ENCODE measurements at regions not wholly inside any gene's neighbourhood (a gene's known extent, or its start where the extent isn't known, plus 50 kb on each side); places are given as distances from the start of the nearest gene placed in this dataset.
"Not testable (repeated sequence)": the region's sequence is repeated elsewhere in the genome, so short reads cannot be mapped to it uniquely, and the experiment has no call there.

DNA sequence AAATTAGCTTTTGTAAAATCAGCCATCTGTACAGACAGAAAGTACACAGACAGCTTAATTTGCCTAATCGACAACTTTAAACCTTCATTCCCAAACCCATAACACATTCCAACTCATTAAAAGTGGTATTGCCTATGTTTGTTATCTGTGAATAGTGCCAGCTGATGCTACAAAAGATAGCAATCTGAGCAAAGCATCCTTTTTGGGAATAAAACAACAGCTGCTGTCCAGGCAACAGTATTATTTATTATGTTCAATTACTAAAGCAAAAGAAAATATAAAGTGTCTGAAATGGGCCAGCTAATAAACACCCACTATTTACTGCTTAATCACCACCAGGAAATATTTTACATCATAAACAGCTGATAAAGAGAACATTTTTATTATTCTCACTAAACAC lies 134.8 kb upstream of the ABI3BP start:
- H3K36me3 ChIP-seq = no peaks in the 10 kb centered on the region
- no peak for DNase-seq (ENCODE audit: low read depth in 1 of 2, low spot score in 2 of 2)
- H3K4me3 ChIP-seq = no peak overlapping the region
- no peaks in the 10 kb centered on the region for H3K9me3 ChIP-seq (replicated peaks)
- H3K27ac ChIP-seq = no peak overlapping the region
- no peaks in the 10 kb centered on the region for H3K4me1 ChIP-seq (replicated peaks)
- no peaks in the 10 kb centered on the region; the same call in 1 of the 2 replicates for H3K27me3 ChIP-seq (replicated peaks)

DNA sequence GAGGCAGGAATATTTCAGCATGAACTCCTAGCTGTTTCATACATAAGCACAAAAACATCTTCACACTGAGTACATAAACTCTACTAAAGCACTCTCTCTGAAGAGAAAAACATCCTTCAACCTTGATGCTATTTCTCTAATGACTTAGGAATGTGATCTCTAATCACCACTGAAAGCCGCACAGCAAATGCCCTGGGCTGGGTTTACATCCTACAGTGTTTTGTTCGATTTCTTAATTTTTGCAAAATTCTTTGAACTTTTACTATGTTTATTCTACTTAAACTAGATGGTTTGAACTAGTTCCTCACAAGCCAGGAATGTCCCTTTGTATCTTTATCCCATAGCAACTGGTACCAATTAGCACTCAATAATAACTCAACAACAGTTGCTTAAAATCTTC lies 130.9 kb upstream of the ABI3BP start:
- Histone ChIP-seq H3K4me3 (no peak overlapping the region), H3K4me1 (replicated peaks) (no peaks in the 10 kb centered on the region), H3K27me3 (replicated peaks) (no peaks in the 10 kb centered on the region; the same call in 1 of the 2 replicates), H3K27ac (no peak overlapping the region), H3K36me3 (no peaks in the 10 kb centered on the region), H3K9me3 (replicated peaks) (no peaks in the 10 kb centered on the region)
- DNase-seq (ENCODE audit: low read depth in 1 of 2, low spot score in 2 of 2) = no peak

DNA sequence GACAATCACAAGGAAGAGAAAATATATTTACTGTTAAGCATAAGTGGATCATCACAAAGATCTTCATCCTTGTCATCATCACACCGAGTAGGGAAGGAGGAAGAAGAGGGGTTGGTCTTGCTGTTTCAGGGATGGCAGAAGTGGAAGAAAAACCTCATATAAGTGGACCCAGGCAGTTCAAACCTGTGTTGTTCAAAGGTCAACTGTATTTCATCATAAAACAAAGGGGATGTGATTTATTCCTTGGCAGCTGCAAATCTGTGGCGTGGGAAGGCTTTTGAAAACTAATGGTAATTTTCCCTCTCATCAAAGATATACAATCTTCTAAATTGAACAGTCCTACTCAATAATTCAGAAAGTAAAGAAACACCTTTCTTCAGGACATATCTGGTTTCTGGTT lies 129.9 kb upstream of the ABI3BP start:
- no peaks in the 10 kb centered on the region for H3K36me3 ChIP-seq
- no peak for DNase-seq (ENCODE audit: low read depth in 1 of 2, low spot score in 2 of 2)
- no peaks in the 10 kb centered on the region; the same call in 1 of the 2 replicates for H3K27me3 ChIP-seq (replicated peaks)
- no peaks in the 10 kb centered on the region for H3K4me1 ChIP-seq (replicated peaks)
- H3K9me3 ChIP-seq (replicated peaks) = no peaks in the 10 kb centered on the region
- no peak overlapping the region for H3K4me3 ChIP-seq
- H3K27ac ChIP-seq = no peak overlapping the region

DNA sequence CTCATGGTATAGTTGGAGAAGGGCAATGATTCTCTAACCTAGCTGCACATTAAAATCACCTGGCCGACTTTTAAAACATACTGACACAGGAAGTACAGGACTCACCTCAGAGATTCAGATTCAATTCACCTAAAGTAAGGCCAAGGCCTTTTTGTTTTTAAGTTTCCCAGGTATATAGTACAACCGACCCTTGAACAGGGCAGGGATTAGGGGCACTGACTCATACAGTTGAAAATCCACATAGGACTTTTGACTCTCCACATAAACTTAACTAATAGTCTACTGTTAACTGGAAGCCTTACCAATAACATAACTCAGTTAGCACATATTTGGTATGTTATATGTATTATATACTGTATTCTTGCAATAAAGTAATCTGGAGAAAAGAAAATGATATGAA lies 129.5 kb upstream of the ABI3BP start:
- no peaks in the 10 kb centered on the region for H3K27me3 ChIP-seq (replicated peaks)
- H3K4me3 ChIP-seq = no peak overlapping the region
- no peaks in the 10 kb centered on the region for H3K4me1 ChIP-seq (replicated peaks)
- H3K9me3 ChIP-seq (replicated peaks) = no peaks in the 10 kb centered on the region
- no peaks in the 10 kb centered on the region for H3K36me3 ChIP-seq
- no peak overlapping the region for H3K27ac ChIP-seq
- DNase-seq (ENCODE audit: low read depth in 1 of 2, low spot score in 2 of 2) = no peak

DNA sequence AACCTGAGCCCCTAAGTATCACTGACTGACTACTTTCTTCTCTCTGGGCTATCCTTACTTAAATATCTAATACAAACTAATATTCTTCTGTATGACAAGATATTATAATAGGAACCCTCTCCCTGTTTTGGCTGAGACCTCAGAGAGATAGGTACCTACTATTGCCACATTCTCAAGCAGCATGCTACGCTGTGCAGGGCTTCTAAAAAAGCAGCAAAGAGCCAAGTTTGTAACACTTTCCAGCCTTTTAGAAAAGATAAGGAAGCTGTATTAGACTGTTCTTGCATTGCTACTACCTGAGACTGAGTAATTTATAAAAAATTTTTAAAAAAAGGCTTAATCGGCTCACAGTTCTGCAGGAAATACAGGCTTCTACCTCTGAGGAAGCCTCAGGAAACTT lies 126.8 kb upstream of the ABI3BP start:
- Histone ChIP-seq H3K9me3 (replicated peaks) (no peaks in the 10 kb centered on the region), H3K27me3 (replicated peaks) (no peaks in the 10 kb centered on the region), H3K4me1 (replicated peaks) (no peaks in the 10 kb centered on the region), H3K4me3 (no peak overlapping the region), H3K27ac (no peak overlapping the region), H3K36me3 (no peaks in the 10 kb centered on the region)
- DNase-seq (ENCODE audit: low read depth in 1 of 2, low spot score in 2 of 2) = no peak

DNA sequence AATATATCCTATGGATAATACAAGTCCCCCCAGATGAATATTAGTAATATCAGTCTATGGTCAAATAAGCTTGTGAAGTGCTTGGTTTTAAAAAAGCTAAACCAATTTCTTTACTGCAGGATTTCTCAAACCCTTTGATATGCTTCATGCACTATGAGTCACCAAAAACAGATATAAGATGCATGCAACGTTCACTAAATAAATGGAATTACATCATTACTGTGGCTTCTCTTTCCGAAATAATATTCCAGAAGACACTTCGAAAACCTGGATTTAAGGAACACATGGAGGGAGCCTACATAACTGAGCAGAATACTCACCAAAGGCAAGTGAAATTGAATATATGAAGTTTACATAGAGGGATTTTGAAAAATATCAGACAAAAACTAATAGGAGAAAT lies 126.3 kb upstream of the ABI3BP start:
- H3K36me3 ChIP-seq = no peaks in the 10 kb centered on the region
- no peaks in the 10 kb centered on the region for H3K27me3 ChIP-seq (replicated peaks)
- no peaks in the 10 kb centered on the region for H3K9me3 ChIP-seq (replicated peaks)
- H3K4me1 ChIP-seq (replicated peaks) = no peaks in the 10 kb centered on the region
- no peak overlapping the region for H3K4me3 ChIP-seq
- H3K27ac ChIP-seq = no peak overlapping the region
- DNase-seq (ENCODE audit: low read depth in 1 of 2, low spot score in 2 of 2) = no peak

DNA sequence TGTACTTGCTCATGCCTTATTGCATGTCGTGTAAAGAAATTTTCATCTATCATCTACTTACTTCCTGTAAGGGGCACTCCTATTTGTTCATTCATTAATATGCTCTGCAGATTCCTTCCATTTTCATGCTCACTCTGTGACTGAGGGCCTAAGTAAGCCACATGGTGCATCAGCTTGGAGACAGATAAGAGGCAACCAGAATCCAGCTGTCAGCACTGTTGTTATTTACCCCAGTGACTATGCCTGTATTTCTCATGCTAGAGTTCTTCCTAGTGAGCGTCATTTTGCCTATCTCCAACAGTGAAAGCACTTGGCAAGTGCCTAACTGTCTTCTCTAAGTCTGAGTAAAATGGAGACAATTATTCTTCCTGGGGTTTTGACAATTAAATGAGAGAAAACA lies 124.8 kb upstream of the ABI3BP start:
- Histone ChIP-seq H3K9me3 (replicated peaks) (no peaks in the 10 kb centered on the region), H3K36me3 (no peaks in the 10 kb centered on the region), H3K4me1 (replicated peaks) (no peaks in the 10 kb centered on the region), H3K4me3 (no peak overlapping the region), H3K27me3 (replicated peaks) (no peaks in the 10 kb centered on the region), H3K27ac (no peak overlapping the region)
- no peak for DNase-seq (ENCODE audit: low read depth in 1 of 2, low spot score in 2 of 2)

DNA sequence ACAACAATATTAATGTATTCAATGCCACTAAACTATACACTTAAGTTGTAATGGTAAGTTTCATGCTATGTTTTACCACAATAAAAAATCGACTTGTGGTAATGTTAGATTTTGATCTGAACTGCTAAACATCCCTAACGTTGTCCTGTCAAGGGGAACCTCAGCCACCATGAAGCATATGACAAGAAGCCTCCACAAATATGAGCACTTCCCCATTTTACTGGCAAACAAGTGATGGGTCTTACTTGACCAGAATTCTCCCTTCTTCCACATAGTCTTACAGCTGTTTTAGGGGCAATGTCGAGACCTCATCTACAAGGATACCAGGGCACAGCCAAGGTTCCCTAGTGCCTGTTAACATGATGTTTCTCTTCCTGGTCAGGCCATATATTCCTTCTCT lies 124.2 kb upstream of the ABI3BP start:
- Histone ChIP-seq H3K4me1 (replicated peaks) (no peaks in the 10 kb centered on the region), H3K27ac (no peak overlapping the region), H3K4me3 (no peak overlapping the region), H3K27me3 (replicated peaks) (no peaks in the 10 kb centered on the region), H3K9me3 (replicated peaks) (no peaks in the 10 kb centered on the region), H3K36me3 (no peaks in the 10 kb centered on the region)
- no peak for DNase-seq (ENCODE audit: low read depth in 1 of 2, low spot score in 2 of 2)

DNA sequence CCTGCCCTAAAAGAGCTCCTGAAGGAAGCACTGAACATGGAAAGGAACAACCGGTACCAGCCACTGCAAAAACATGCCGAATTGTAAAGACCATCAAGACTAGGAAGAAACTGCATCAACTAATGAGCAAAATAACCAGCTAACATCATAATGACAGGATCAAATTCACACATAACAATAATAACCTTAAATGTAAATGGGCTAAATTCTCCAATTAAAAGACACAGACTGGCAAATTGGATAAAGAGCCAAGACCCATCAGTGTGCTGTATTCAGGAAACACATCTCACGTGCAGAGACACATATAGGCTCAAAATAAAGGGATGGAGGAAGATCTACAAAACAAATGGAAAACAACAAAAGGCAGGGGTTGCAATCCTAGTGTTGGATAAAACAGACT lies 117.1 kb upstream of the ABI3BP start:
- H3K4me1 ChIP-seq (replicated peaks); H3K36me3 ChIP-seq; DNase-seq (ENCODE audit: low read depth in 1 of 2, low spot score in 2 of 2); H3K27me3 ChIP-seq (replicated peaks); H3K27ac ChIP-seq; H3K4me3 ChIP-seq; H3K9me3 ChIP-seq (replicated peaks): not testable (repeated sequence)

DNA sequence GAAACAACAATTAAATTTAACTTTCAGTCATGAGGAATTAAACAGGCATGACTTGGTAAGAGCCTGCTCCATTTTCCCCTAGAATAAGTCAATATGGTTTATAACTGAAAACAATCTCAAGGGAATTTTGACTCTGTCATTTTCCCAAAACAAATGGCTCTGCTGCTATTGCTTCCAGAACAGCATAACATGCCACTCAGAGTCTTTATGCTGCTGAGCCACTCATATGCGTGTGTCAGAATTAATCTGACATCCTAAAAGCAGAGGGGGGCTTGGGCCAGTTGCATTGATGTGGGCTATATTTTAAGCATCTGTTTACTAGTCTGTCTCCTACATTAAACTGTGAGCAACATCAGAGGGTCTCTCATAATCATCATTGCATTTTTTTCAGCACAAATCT lies 111.1 kb upstream of the ABI3BP start:
- Histone ChIP-seq H3K27ac (no peak overlapping the region), H3K9me3 (replicated peaks) (no peaks in the 10 kb centered on the region), H3K4me3 (no peak overlapping the region), H3K4me1 (replicated peaks) (no peaks in the 10 kb centered on the region), H3K27me3 (replicated peaks) (no peaks in the 10 kb centered on the region), H3K36me3 (no peaks in the 10 kb centered on the region)
- DNase-seq (ENCODE audit: low read depth in 1 of 2, low spot score in 2 of 2) = no peak

DNA sequence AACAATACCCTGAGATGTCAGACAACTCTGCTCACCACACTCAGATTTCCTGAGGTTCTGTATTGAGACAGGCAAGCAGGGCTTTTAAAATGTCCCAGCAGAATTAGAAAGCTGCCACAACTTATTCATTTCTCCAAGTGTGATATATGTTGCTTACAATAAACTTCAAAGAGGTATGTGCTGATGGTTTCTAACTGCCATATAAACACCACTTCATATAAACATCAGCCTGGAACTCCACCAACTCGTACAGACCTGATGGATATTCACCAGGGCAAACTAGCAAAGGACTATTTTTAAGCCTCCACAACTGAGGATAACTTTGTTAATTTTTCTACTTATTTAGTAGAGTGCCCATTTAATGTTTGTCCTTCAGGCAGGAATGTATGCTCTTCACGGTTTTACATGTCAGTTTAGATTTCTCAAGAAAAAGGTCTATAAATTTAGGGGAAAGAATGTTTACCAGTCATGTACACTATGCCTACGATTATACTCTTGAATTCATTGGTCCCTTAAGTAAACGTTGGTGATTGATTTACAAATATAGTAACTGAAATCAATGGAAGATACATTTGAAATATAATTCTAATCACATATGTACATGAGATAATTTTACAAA lies 109.6 kb upstream of the ABI3BP start:
- Histone ChIP-seq H3K36me3 (no peaks in the 10 kb centered on the region), H3K27me3 (replicated peaks) (no peaks in the 10 kb centered on the region), H3K27ac (no peak overlapping the region), H3K9me3 (replicated peaks) (no peaks in the 10 kb centered on the region), H3K4me3 (no peak overlapping the region), H3K4me1 (replicated peaks) (no peaks in the 10 kb centered on the region)
- DNase-seq (ENCODE audit: low read depth in 1 of 2, low spot score in 2 of 2) = no peak

DNA sequence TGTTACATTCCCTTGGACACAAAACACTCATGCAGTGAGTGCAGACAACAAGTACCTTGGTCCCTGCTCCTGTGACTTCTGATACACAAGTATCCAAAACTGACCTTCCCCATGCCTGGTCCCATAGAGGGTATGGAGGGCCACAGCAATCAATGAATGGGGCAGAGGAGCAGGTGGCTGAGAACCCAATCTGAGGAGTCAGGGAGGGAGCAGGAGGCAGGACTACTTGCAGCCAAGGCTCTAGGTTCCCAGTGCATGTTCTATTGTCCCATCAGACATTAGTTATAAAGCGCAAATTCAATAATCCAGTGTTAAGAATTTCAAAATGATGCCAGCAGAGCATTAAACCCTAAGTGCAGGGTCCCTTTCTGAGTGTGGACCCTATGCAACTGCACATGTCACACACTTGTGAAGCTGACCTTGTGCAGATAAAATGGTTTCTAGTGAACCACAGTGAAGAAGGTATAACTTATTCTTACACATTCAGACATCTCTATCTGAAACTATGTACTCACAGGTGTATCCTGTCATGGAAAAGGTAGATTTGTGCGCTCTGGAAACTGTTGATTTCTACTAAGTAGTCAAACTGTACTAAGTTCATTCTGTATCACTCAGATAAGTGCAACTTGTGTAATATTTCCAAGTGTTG lies 107.3 kb upstream of the ABI3BP start:
- no peak for DNase-seq (ENCODE audit: low read depth in 1 of 2, low spot score in 2 of 2)
- H3K4me1 ChIP-seq (replicated peaks) = no peaks in the 10 kb centered on the region
- no peak overlapping the region for H3K4me3 ChIP-seq
- H3K9me3 ChIP-seq (replicated peaks) = no peaks in the 10 kb centered on the region
- no peak overlapping the region for H3K27ac ChIP-seq
- H3K36me3 ChIP-seq = no peaks in the 10 kb centered on the region
- no peaks in the 10 kb centered on the region for H3K27me3 ChIP-seq (replicated peaks)

DNA sequence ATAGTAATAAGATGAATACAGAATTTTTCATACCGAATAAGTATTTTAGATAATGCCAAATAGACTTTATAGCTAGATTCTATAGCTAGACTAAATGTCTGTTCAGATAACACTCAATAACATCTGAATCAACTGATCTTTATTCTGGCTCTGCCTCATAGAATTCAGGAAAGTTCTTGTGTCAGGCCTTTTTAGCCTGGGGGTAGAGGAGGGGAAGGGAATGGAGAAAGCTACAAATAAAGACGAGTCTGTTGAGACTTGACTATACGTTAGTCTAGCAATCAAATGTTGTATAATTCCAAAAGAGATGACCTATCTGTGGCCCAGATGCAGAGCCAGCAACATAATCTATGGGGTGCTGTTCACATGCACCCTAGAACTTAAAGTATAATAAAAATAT lies 106.6 kb upstream of the ABI3BP start:
- H3K9me3 ChIP-seq (replicated peaks) = no peaks in the 10 kb centered on the region
- H3K27ac ChIP-seq = no peak overlapping the region
- no peak overlapping the region for H3K4me3 ChIP-seq
- no peaks in the 10 kb centered on the region for H3K36me3 ChIP-seq
- H3K4me1 ChIP-seq (replicated peaks) = no peaks in the 10 kb centered on the region
- H3K27me3 ChIP-seq (replicated peaks) = no peaks in the 10 kb centered on the region
- DNase-seq (ENCODE audit: low read depth in 1 of 2, low spot score in 2 of 2) = no peak

DNA sequence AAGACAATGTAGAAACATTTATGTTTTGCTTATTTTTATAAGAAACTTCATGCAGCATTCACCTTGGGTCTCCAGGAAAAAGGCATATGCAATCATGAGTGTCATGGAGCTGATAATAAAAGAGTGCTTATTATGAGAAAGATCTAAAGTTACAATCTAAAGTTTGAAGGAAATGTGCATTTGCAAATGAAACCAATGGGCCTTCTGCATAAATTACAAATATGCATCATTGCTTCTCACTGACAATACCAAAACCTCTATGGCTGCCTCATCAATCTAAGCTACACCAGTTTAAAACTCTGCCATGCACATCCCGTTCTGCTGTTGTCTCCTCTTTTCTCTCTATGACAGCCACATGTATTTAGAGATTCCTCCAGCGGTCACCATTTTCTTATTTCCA lies 103.2 kb upstream of the ABI3BP start:
- Histone ChIP-seq H3K4me3 (no peak overlapping the region), H3K27ac (no peak overlapping the region), H3K9me3 (replicated peaks) (no peaks in the 10 kb centered on the region), H3K36me3 (no peaks in the 10 kb centered on the region), H3K27me3 (replicated peaks) (no peaks in the 10 kb centered on the region), H3K4me1 (replicated peaks) (no peaks in the 10 kb centered on the region)
- no peak for DNase-seq (ENCODE audit: low read depth in 1 of 2, low spot score in 2 of 2)
